Activated CD8-positive, alpha-beta T cell treated with anti-CD3 and anti-CD28 coated beads for 36 hours (primary cell): ENCODE measurements at regions not wholly inside any gene's neighbourhood (a gene's known extent, or its start where the extent isn't known, plus 50 kb on each side); places are given as distances from the start of the nearest gene placed in this dataset.
A peak's percentile ranks its signal among the peaks of the same experiment; 100 is the strongest.

Experiments
- ATAC-seq: fragments of 200-7000 bp; cut with Tn5 transposase; one replicate; pipeline ENCODE4 v1.10.0; 2021; ENCODE audit warnings: mild to moderate bottlenecking, moderate library complexity
- CTCF ChIA-PET: fragments of 350-600 bp; sonication (Branson Sonifier 250); formaldehyde crosslinking; loops from one replicate; lab custom pipeline; 2021; ENCODE audit warnings: antibody characterized with exemption; lab: Charles Lee
- POLR2A ChIA-PET: fragments of 350-600 bp; sonication (Branson Sonifier 250); formaldehyde crosslinking; loops from one replicate; lab custom pipeline; 2021; ENCODE audit warnings: antibody characterized with exemption; lab: Charles Lee
- DNase-seq: peaks from one replicate; pipeline ENCODE4 v3.0.0-alpha.2; 2020
- H3K27ac Mint-ChIP-seq: one replicate; pipeline ENCODE4 v1.8.0; 2021; ENCODE audit warnings: mild to moderate bottlenecking, mixed read lengths
- H3K27me3 Mint-ChIP-seq: one replicate; pipeline ENCODE4 v1.8.0; 2021; ENCODE audit warnings: mixed read lengths
- H3K36me3 Mint-ChIP-seq: one replicate; pipeline ENCODE4 v1.8.0; 2021; ENCODE audit warnings: low read depth, mixed read lengths
- H3K4me1 Mint-ChIP-seq: one replicate; pipeline ENCODE4 v1.8.0; 2021; ENCODE audit warnings: low read depth, mixed read lengths
- H3K4me3 Mint-ChIP-seq: one replicate; pipeline ENCODE4 v1.8.0; 2021; ENCODE audit warnings: mild to moderate bottlenecking, moderate library complexity, mixed read lengths
- H3K9me3 Mint-ChIP-seq: one replicate; pipeline ENCODE4 v1.8.0; 2021; ENCODE audit warnings: mixed read lengths
- intact Hi-C: fragments of 100-400 bp; cut with micrococcal nuclease; formaldehyde crosslinking; loops from one replicate; pipeline ENCODE4 v1.10.0; 2022
- TF ChIP-seq, protein P1 (sequence below): fragments of 200-600 bp; IDR thresholded peaks from one replicate; pipeline ENCODE4 v1.8.0; 2022; ENCODE audit warnings: antibody characterized with exemption, mild to moderate bottlenecking

DNA sequence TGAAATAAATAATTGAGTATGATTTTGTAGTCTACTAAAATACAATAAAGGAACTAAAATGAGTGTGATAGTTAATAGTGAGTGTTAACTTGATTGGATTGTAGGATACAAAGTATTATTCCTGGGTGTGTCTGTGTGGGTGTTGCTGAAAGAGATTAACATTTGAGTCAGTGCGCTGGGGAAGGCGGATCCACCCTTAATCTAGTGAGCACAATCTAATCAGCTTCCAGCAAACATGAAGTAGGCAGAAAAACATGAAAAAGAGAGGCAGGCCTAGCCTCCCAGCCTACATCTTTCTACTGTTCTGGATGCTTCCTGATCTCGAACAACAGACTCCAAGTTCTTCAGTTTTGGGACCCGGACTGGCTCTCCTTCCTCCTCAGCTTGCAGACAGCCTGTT lies 1716.6 kb downstream of the MRPL39 start:
- no peaks in the 10 kb centered on the region for H3K9me3 Mint-ChIP-seq
- ATAC-seq (no peak), DNase-seq (no peak)

DNA sequence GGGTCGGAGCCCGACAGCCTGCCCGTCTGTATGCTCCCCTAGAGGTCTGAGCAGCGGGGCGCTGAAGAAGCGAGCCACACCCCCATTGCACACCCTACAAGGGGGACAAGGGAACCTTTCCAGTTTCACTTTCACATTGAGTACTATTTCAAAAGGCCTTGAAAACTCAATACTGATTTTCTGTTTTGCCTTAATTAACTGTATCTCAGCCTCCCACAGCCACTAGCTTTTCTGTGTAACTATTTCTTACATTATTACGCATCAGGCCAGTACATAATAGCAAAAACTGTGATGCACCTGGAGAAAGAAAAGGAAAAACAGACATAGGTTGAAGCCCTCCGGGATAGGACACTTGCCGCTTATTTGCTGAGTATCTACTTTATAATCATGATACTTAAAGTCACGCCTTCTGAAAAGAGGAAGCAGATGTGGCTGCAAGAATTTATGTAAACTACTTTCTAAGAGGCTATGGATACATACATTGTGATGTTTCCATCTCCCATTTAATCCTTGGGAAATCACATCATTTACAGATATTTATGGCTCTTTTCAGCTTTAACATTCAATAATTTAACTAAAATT lies 1719.5 kb downstream of the MRPL39 start:
- ATAC-seq (peak; percentile 84), DNase-seq (peak; percentile 44)
- H3K27ac Mint-ChIP-seq: peak overlapping the region; percentile 74
- ChIA-PET POLR2A (no interaction called here), CTCF (no interaction called here)
- H3K36me3 Mint-ChIP-seq: no peaks in the 10 kb centered on the region
- H3K9me3 Mint-ChIP-seq: no peaks in the 10 kb centered on the region
- H3K4me3 Mint-ChIP-seq: peak overlapping the region; percentile 66
- H3K27me3 Mint-ChIP-seq: no peaks in the 10 kb centered on the region
- peaks cover 12% of the 10 kb centered on the region for H3K4me1 Mint-ChIP-seq
- intact Hi-C loops: no loop called here
- TF ChIP-seq, protein P1, sequence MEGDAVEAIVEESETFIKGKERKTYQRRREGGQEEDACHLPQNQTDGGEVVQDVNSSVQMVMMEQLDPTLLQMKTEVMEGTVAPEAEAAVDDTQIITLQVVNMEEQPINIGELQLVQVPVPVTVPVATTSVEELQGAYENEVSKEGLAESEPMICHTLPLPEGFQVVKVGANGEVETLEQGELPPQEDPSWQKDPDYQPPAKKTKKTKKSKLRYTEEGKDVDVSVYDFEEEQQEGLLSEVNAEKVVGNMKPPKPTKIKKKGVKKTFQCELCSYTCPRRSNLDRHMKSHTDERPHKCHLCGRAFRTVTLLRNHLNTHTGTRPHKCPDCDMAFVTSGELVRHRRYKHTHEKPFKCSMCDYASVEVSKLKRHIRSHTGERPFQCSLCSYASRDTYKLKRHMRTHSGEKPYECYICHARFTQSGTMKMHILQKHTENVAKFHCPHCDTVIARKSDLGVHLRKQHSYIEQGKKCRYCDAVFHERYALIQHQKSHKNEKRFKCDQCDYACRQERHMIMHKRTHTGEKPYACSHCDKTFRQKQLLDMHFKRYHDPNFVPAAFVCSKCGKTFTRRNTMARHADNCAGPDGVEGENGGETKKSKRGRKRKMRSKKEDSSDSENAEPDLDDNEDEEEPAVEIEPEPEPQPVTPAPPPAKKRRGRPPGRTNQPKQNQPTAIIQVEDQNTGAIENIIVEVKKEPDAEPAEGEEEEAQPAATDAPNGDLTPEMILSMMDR: no peak

More for the DNA sequence above, 1716.6 kb downstream of the MRPL39 start:
- Mint-ChIP-seq H3K27me3 (no peaks in the 10 kb centered on the region), H3K27ac (no peak overlapping the region), H3K4me3 (no peak overlapping the region), H3K4me1 (peaks cover 12% of the 10 kb centered on the region), H3K36me3 (no peaks in the 10 kb centered on the region)
- TF ChIP-seq, protein P1: no peak
- CTCF ChIA-PET: no interaction called here
- intact Hi-C loops: no loop called here
- POLR2A ChIA-PET: no interaction called here

DNA sequence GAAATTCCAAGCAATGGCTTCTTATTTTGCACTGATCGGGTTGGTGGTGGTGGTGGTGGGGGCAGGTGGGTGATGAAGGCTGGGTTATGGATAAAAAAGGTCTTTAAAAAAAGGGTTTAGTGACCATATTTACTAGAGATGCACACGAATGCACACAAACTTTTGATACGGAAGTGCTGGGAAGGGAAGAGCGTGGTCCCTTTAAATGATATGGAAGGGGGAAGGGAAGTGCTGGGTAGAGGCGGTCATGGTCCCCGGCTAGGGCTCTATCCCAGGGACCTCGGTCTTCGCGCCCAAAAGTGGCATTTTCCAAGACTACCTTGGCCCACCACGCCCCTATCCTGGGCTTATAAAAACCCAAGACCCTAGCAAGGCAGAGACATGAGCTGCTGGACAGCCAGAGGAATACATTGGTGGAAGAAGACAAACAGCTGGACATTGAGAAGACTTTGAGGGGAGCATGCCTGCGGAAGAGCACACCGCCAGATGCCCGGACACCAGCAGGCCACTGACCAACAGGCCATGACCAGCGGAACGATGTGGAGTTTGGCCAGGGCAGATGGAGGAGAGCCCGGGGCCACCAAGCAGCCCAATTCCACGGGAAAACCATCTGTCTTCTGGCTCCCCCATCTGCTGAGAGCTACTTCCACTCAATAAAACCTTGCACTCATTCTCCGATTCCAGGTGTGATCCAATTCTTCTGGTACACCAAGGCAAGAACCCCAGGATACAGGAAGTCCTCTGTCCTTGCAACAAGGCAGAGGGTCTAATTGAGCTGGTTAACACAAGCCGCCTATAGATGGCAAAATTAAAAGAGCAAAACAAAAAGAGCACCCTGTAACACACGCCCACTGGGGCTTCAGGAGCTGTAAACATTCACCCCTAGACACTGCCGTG lies 1720.2 kb downstream of the MRPL39 start:
- Mint-ChIP-seq H3K4me3 (peak overlapping the region; percentile 66), H3K4me1 (peaks cover 12% of the 10 kb centered on the region), H3K27me3 (no peaks in the 10 kb centered on the region), H3K36me3 (no peaks in the 10 kb centered on the region), H3K27ac (peak overlapping the region; percentile 74), H3K9me3 (no peaks in the 10 kb centered on the region)
- ATAC-seq: no peak
- ChIA-PET CTCF (no interaction called here), POLR2A (no interaction called here)
- intact Hi-C loops: no loop called here
- TF ChIP-seq, protein P1: no peak
- no peak for DNase-seq

DNA sequence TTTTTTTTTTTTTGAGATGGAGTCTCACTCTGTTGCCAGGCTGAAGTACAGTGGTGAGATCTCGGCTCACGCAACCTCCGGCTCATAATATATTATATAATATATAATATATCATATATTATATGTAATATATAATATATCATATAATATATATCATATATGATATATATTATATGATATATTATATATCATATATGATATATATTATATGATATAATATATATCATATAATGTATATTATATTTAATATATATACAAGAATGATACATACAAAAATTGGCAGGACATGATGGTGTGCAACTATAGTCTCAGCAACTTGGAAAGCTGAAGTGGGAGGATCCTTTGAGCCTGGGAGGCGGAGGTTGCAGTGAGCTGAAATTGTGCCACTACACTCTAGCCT lies 1725.5 kb downstream of the MRPL39 start:
- ATAC-seq (no peak), DNase-seq (no peak)
- ChIA-PET POLR2A (no interaction called here), CTCF (no interaction called here)
- TF ChIP-seq, protein P1: no peak
- no peaks in the 10 kb centered on the region for H3K27me3 Mint-ChIP-seq
- no peaks in the 10 kb centered on the region for H3K36me3 Mint-ChIP-seq
- H3K4me3 Mint-ChIP-seq: no peak overlapping the region
- intact Hi-C loops: no loop called here
- no peaks in the 10 kb centered on the region for H3K4me1 Mint-ChIP-seq
- no peaks in the 10 kb centered on the region for H3K9me3 Mint-ChIP-seq
- H3K27ac Mint-ChIP-seq: no peak overlapping the region

DNA sequence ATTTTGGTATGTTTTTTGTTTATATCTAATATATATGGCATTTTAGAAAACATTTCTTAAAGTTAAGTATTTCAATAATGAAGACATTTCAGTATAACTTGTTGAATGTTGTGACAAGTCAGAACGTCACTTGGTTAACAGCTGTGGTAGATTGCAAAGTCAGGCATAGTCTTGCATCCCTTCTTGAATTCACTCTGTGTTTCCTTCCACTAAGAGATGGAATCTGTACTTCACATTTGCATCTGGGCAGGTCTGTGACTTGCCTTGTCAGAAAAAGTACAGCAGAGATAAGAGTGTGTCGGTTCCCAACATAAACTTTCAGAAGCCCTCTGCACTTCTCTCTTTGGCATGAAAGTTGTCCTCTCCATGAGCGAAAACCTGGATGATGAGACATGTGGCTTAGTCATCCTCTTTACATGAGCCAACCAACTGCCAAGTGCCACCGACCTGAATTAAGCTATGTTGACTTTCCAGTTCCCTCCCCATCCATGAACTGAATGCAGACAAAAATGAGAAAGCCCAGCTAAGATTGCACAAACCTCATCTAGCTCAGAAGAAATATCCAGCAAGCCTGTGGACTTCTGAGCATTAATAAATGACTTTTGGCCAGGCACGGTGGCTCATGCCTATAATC lies 1730.2 kb downstream of the MRPL39 start:
- H3K27me3 Mint-ChIP-seq: no peaks in the 10 kb centered on the region
- no peak for ATAC-seq
- H3K9me3 Mint-ChIP-seq: no peaks in the 10 kb centered on the region
- ChIA-PET POLR2A (no interaction called here), CTCF (no interaction called here)
- H3K4me3 Mint-ChIP-seq: no peak overlapping the region
- no peaks in the 10 kb centered on the region for H3K36me3 Mint-ChIP-seq
- no peaks in the 10 kb centered on the region for H3K4me1 Mint-ChIP-seq
- no peak overlapping the region for H3K27ac Mint-ChIP-seq
- intact Hi-C loops: no loop called here
- DNase-seq: no peak
- TF ChIP-seq, protein P1: no peak
